PC-9 (cell line): ENCODE measurements at regions not wholly inside any gene's neighbourhood (a gene's known extent, or its start where the extent isn't known, plus 50 kb on each side); places are given as distances from the start of the nearest gene placed in this dataset.

Experiments used
- EZH2 ChIP-seq: fragments of 200-600 bp; sonication (generic); IDR thresholded peaks from 2 replicates; pipeline ENCODE4 v1.8.0; 2017; ENCODE audit warnings: antibody characterized with exemption, low read depth
- TF ChIP-seq, protein P1 (sequence below): fragments of 200-600 bp; sonication (generic); conservative IDR thresholded peaks from 2 replicates; pipeline ENCODE4 v1.6.1; 2017; ENCODE audit warnings: mixed run types, antibody characterized with exemption, mild to moderate bottlenecking, moderate library complexity

DNA sequence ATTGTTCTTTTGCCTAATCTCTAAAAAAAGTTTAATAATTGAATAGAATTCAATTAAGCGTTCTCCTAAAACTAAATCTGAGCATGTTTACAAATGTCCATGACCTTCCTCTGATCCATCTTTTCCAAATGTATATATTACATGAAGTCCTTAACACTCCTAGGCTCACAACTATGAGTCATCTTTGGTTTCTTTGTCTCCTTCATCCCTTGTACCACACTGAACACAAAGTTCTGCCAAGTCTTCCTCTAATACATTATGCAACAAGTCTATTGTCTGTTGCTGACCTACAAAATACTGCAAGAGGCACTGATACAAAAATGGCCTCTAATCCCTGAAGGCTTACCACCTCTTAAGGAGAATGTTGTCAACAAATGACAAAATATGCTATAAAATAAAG is 550.2 kb downstream of the PYDC2 start:
- TF ChIP-seq, protein P1, sequence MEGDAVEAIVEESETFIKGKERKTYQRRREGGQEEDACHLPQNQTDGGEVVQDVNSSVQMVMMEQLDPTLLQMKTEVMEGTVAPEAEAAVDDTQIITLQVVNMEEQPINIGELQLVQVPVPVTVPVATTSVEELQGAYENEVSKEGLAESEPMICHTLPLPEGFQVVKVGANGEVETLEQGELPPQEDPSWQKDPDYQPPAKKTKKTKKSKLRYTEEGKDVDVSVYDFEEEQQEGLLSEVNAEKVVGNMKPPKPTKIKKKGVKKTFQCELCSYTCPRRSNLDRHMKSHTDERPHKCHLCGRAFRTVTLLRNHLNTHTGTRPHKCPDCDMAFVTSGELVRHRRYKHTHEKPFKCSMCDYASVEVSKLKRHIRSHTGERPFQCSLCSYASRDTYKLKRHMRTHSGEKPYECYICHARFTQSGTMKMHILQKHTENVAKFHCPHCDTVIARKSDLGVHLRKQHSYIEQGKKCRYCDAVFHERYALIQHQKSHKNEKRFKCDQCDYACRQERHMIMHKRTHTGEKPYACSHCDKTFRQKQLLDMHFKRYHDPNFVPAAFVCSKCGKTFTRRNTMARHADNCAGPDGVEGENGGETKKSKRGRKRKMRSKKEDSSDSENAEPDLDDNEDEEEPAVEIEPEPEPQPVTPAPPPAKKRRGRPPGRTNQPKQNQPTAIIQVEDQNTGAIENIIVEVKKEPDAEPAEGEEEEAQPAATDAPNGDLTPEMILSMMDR, result no peak
- no peak for TF ChIP-seq EZH2
